ENCODE measurements at regions not wholly inside any gene's neighbourhood (a gene's known extent, or its start where the extent isn't known, plus 50 kb on each side); places are given as distances from the start of the nearest gene placed in this dataset.
A peak's percentile ranks its signal among the peaks of the same experiment; 100 is the strongest.

DNA sequence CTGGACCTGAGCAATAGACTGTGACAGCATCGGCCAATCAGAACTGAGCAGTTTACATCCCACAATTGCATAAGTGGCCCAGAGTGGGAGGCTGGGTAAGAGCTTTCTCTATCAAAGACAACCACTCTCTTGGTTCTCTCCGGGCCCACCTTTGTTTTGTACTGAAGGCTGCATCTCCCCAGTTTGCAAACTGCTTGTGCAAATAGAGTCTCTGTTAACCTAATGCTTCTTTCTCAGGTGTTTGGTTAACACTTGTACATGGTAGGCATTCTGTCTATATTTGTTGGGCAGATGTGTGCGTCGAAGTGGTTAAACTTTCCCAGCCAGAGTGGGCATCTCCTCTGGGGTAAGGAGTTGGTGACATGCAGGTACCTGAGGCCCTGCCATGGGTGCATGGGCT is 177.1 kb downstream of the CDH26 start:
- intact Hi-C loops (cut with micrococcal nuclease), result no loop called here
- DNase-seq, result no peak
- Histone ChIP-seq H3K27ac (replicated peaks) (no peak overlapping the region), H3K27me3 (ENCODE audit: low read depth) (no peaks in the 10 kb centered on the region), H3K9me3 (replicated peaks) (no peaks in the 10 kb centered on the region), H3K4me3 (no peak overlapping the region), H3K36me3 (no peaks in the 10 kb centered on the region), H3K4me1 (peaks cover 37% of the 10 kb centered on the region)
- TF ChIP-seq, protein P1, sequence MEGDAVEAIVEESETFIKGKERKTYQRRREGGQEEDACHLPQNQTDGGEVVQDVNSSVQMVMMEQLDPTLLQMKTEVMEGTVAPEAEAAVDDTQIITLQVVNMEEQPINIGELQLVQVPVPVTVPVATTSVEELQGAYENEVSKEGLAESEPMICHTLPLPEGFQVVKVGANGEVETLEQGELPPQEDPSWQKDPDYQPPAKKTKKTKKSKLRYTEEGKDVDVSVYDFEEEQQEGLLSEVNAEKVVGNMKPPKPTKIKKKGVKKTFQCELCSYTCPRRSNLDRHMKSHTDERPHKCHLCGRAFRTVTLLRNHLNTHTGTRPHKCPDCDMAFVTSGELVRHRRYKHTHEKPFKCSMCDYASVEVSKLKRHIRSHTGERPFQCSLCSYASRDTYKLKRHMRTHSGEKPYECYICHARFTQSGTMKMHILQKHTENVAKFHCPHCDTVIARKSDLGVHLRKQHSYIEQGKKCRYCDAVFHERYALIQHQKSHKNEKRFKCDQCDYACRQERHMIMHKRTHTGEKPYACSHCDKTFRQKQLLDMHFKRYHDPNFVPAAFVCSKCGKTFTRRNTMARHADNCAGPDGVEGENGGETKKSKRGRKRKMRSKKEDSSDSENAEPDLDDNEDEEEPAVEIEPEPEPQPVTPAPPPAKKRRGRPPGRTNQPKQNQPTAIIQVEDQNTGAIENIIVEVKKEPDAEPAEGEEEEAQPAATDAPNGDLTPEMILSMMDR (IDR thresholded peaks at IDR 0.05; ENCODE audit: borderline replicate concordance), result no peak

DNA sequence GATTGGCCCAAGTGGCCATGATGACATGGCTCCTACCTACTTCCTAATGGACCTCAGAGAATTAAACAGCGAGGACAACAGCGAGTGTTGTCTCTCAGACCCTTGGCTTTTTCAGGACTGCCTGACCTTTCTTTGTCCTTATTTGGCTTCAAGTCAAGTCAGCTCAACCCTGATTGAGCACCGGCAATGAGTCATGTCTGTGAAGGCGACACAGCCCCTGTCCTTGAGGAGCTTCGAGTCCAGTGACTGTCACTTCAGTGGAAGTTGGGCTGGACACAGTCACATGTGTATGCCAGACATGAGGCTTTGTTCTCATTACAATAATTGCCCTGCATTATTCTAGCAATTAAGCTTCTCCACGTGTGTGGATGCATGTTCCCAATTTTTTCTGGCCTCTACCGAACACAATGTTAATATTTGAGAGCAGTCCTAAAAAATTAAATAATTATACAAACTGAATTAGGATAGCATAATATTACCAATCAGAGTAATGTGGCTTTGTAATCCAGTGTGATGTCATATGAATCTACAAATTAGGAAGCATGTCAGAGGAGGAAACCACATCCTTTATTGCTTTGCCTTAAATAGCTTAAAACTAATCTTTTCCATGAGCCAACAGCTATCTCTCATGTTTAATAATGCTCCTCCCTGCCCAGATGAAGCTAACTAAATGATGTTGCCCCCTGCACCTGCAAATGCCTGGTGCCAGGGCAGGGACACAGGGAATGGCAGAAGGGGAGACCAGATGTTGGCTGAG is 178.6 kb downstream of the CDH26 start:
- peaks cover 52% of the 10 kb centered on the region for H3K4me1 ChIP-seq
- no peak overlapping the region for H3K27ac ChIP-seq (replicated peaks)
- H3K9me3 ChIP-seq (replicated peaks), result no peaks in the 10 kb centered on the region
- no peaks in the 10 kb centered on the region for H3K36me3 ChIP-seq
- intact Hi-C loops (cut with micrococcal nuclease), result no loop called here
- no peaks in the 10 kb centered on the region for H3K27me3 ChIP-seq (ENCODE audit: low read depth)
- no peak for DNase-seq
- H3K4me3 ChIP-seq, result no peak overlapping the region
- TF ChIP-seq, protein P1 (IDR thresholded peaks at IDR 0.05; ENCODE audit: borderline replicate concordance), result no peak

- Histone ChIP-seq H3K4me1 (peaks cover 54% of the 10 kb centered on the region), H3K27ac (replicated peaks) (peak overlapping the region; percentile 71), H3K27me3 (ENCODE audit: low read depth) (no peaks in the 10 kb centered on the region), H3K4me3 (peak overlapping the region; percentile 64), H3K9me3 (replicated peaks) (no peaks in the 10 kb centered on the region), H3K36me3 (no peaks in the 10 kb centered on the region)
- TF ChIP-seq, protein P1 (IDR thresholded peaks at IDR 0.05; ENCODE audit: borderline replicate concordance), result peak; percentile 68
- intact Hi-C loops (cut with micrococcal nuclease), result no loop called here
- no peak for DNase-seq
These were observed 179.5 kb downstream of the CDH26 start for GRCh38 chr20:60137657-60138245.

DNA sequence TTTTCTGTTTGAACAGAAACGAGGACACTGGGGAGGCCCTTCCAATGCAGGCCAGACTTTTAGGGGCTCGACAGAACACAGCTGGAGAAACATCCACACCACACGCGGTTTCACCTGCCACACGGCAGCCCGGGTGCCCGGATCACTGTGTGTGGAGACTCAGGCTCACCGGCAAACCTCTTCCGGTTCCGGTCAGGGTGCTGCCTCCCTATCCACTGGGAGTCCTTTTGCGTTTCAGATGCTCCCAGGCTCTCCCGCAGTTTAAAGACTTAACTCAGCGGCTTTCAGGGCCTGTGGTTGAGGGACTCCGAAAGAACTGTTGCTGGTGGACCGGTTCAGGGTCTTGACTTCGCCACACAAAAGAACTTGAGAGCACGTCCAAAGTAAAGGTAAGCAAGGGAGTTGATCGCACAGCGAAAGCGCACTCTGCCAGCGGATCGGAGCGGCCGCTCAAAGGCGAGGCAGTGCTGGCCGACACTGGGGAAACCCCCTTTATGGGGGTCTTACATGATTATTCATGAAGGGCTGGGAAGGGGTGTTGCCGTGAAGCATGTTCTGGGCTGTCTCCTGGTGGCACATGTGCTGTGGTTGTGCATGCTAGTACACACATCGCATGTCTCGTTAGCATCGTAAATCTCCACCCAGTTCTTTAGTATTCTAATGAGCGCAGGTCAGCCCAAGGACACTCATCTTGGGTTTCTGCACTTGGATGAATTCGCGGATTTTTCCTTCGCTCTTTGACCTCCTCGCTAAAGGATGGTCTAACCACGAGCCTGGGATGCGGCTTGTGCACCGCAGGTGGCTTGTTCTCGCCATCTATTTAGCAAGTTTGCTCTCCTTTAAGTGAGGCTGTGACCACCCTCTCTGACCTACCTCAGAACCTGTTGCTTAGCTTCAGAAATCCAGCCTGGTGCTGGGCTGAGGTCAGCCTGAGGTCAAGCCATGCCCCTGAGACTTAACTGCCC is 180.3 kb downstream of the CDH26 start:
- Histone ChIP-seq H3K27me3 (ENCODE audit: low read depth) (no peaks in the 10 kb centered on the region), H3K27ac (replicated peaks) (peak overlapping the region; percentile 71), H3K4me1 (peaks cover 57% of the 10 kb centered on the region), H3K36me3 (no peaks in the 10 kb centered on the region), H3K4me3 (peak overlapping the region; percentile 64), H3K9me3 (replicated peaks) (no peaks in the 10 kb centered on the region)
- TF ChIP-seq, protein P1 (IDR thresholded peaks at IDR 0.05; ENCODE audit: borderline replicate concordance), result no peak
- intact Hi-C loops (cut with micrococcal nuclease), result no loop called here
- peak; percentile 59 for DNase-seq

DNA sequence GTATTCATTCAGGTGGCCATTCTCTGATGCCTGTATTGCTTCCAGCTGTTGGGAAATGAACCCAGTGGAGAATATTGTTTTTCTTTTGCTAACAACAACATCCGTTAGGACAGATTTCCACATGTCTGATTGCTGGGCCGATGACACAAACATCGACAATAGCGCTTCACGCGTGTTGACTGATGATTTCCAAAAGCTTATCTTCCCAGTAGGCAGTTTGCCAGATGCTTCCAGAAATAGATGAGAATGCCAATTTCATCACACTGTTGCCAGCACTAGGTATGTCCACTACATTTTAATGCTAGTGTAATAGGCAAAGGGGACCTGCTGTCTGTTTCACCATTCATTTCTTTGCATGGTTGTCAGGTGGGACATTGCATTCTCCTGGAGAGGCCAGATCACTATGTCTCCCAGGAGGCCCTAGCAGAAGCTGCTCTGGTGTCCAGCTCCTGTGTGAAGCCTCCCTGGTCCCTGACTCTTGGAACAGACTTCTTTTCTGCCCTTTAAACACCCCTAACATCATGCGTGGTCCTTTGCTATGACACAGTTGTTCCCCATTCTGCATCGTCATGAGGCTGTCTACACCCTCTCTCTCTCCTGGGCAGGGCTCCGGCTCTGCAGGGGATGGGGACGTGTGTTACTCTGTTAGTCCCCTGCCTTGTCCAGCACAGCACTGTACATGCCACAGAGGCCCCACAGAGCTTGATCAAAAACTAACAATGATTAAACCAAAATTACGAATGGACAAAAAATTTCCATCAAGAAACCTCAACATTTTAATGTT is 181.6 kb downstream of the CDH26 start:
- intact Hi-C loops (cut with micrococcal nuclease), result no loop called here
- peak overlapping the region; percentile 71 for H3K27ac ChIP-seq (replicated peaks)
- no peaks in the 10 kb centered on the region for H3K27me3 ChIP-seq (ENCODE audit: low read depth)
- TF ChIP-seq, protein P1 (IDR thresholded peaks at IDR 0.05; ENCODE audit: borderline replicate concordance), result no peak
- H3K4me3 ChIP-seq, result peak overlapping the region; percentile 64
- H3K9me3 ChIP-seq (replicated peaks), result no peaks in the 10 kb centered on the region
- peaks cover 60% of the 10 kb centered on the region for H3K4me1 ChIP-seq
- DNase-seq, result no peak
- no peaks in the 10 kb centered on the region for H3K36me3 ChIP-seq
